A673 (cell line): ENCODE measurements at regions not wholly inside any gene's neighbourhood (a gene's known extent, or its start where the extent isn't known, plus 50 kb on each side); places are given as distances from the start of the nearest gene placed in this dataset.

Experiments
- EZH2 ChIP-seq: fragments of 200-600 bp; sonication (generic); IDR thresholded peaks from 2 replicates; pipeline ENCODE4 v1.6.1; 2017; ENCODE audit warnings: borderline replicate concordance, low read depth, mild to moderate bottlenecking, mixed read lengths, antibody characterized with exemption, low read length; ENCODE audit not compliant: poor library complexity, severe bottlenecking
- TF ChIP-seq, protein P1 (sequence below): fragments of 300-800, 200-600 bp; sonication (generic); conservative IDR thresholded peaks from 2 replicates; pipeline ENCODE4 v1.5.1; 2017; ENCODE audit warnings: low read depth, mild to moderate bottlenecking, antibody characterized with exemption, low read length, moderate library complexity, mixed read lengths

DNA sequence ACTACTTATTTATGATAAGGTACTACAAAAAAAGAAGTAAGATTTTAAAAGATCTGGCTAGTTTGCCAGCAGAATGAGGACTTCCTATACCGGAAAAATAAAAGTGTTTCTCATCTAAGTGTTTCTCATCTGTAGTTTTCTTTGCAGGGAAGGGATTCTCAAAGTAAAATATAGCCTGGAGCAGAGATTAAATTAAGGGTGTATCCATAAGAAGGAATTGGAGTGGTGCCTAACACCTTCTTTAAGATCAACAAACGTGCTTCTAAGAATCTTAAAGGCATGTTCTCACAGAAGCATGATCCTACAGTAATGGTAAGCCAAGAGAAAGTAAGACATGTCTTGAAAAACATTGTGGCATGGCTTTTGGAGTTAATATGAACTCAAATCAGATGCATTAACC is 528.2 kb downstream of the GBA3 start:
- TF ChIP-seq, protein P1, sequence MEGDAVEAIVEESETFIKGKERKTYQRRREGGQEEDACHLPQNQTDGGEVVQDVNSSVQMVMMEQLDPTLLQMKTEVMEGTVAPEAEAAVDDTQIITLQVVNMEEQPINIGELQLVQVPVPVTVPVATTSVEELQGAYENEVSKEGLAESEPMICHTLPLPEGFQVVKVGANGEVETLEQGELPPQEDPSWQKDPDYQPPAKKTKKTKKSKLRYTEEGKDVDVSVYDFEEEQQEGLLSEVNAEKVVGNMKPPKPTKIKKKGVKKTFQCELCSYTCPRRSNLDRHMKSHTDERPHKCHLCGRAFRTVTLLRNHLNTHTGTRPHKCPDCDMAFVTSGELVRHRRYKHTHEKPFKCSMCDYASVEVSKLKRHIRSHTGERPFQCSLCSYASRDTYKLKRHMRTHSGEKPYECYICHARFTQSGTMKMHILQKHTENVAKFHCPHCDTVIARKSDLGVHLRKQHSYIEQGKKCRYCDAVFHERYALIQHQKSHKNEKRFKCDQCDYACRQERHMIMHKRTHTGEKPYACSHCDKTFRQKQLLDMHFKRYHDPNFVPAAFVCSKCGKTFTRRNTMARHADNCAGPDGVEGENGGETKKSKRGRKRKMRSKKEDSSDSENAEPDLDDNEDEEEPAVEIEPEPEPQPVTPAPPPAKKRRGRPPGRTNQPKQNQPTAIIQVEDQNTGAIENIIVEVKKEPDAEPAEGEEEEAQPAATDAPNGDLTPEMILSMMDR: no peak
- TF ChIP-seq EZH2: no peak
